ENCODE measurements at regions not wholly inside any gene's neighbourhood (a gene's known extent, or its start where the extent isn't known, plus 50 kb on each side); places are given as distances from the start of the nearest gene placed in this dataset.

- no peaks in the 10 kb centered on the region for H3K36me3 ChIP-seq (ENCODE audit: control insufficient read depth in 4 of 4, insufficient read depth in 3 of 4, low read depth in 1 of 4, low read length in 3 of 4)
- H3K27me3 ChIP-seq (ENCODE audit: control insufficient read depth in 4 of 4, insufficient read depth in 4 of 4, low read length in 3 of 4): no peaks in the 10 kb centered on the region
- WGBS: 91% methylated on average over 10 of the region's 10 CpGs
- TF ChIP-seq RAD21 (IDR thresholded peaks at IDR 0.05) (no peak), HNF4G (IDR thresholded peaks at IDR 0.05) (no peak), REST (IDR thresholded peaks at IDR 0.05) (no peak), FOXA1 (IDR thresholded peaks at IDR 0.05) (no peak), YY1 (IDR thresholded peaks at IDR 0.05) (no peak)
- no peak for DNase-seq (ENCODE audit: low spot score)
- no peaks in the 10 kb centered on the region for H3K4me1 ChIP-seq (ENCODE audit: control insufficient read depth in 4 of 4, insufficient read depth in 4 of 4, low read length in 3 of 4)
- no peak overlapping the region for H3K27ac ChIP-seq (ENCODE audit: low read depth in 1 of 2, low read length in 2 of 2)
- no peaks in the 10 kb centered on the region for H3K9me3 ChIP-seq (ENCODE audit: control insufficient read depth in 4 of 4, low read length in 3 of 4)
- no peak overlapping the region for H3K4me3 ChIP-seq (ENCODE audit: low read depth in 1 of 3, low read length in 3 of 3)
- no peak overlapping the region for H3K9ac ChIP-seq (ENCODE audit: low read depth in 1 of 2, low read length in 2 of 2)
These were observed 130.3 kb upstream of the PDE10A start for GRCh38 chr6:165793287-165793825.

GRCh38 chr6:165791876-165792437 lies 128.9 kb upstream of the PDE10A start:
- Histone ChIP-seq H3K4me1 (ENCODE audit: control insufficient read depth in 4 of 4, insufficient read depth in 4 of 4, low read length in 3 of 4) (no peaks in the 10 kb centered on the region), H3K9ac (ENCODE audit: low read depth in 1 of 2, low read length in 2 of 2) (no peak overlapping the region), H3K36me3 (ENCODE audit: control insufficient read depth in 4 of 4, insufficient read depth in 3 of 4, low read depth in 1 of 4, low read length in 3 of 4) (no peaks in the 10 kb centered on the region), H3K9me3 (ENCODE audit: control insufficient read depth in 4 of 4, low read length in 3 of 4) (no peaks in the 10 kb centered on the region), H3K4me3 (ENCODE audit: low read depth in 1 of 3, low read length in 3 of 3) (no peak overlapping the region), H3K27me3 (ENCODE audit: control insufficient read depth in 4 of 4, insufficient read depth in 4 of 4, low read length in 3 of 4) (no peaks in the 10 kb centered on the region), H3K27ac (ENCODE audit: low read depth in 1 of 2, low read length in 2 of 2) (no peak overlapping the region)
- 93% methylated on average over 24 of the region's 24 CpGs for WGBS
- TF ChIP-seq JUND (IDR thresholded peaks at IDR 0.05) (no peak), REST (IDR thresholded peaks at IDR 0.05) (no peak), GABPA (IDR thresholded peaks at IDR 0.05 in 1 of 2, conservative IDR thresholded peaks at IDR 0.05 in 1 of 2) (no peak), ATF3 (IDR thresholded peaks at IDR 0.05) (no peak), CTCF (IDR thresholded peaks at IDR 0.05; ENCODE audit: low read depth, low read length, missing input control) (no peak), TAF1 (conservative IDR thresholded peaks at IDR 0.05) (no peak), NR2F2 (IDR thresholded peaks at IDR 0.05) (no peak), EGR1 (IDR thresholded peaks at IDR 0.05; ENCODE audit: low read depth in 2 of 2) (no peak), FOXA2 (IDR thresholded peaks at IDR 0.05) (no peak), YY1 (IDR thresholded peaks at IDR 0.05) (no peak), ZBTB33 (IDR thresholded peaks at IDR 0.05) (no peak), SP1 (IDR thresholded peaks at IDR 0.05) (no peak), RXRA (IDR thresholded peaks at IDR 0.05) (no peak)
- DNase-seq (ENCODE audit: low spot score): no peak
